Stimulated activated naive CD4-positive, alpha-beta T cell (primary cell): ENCODE measurements at regions not wholly inside any gene's neighbourhood (a gene's known extent, or its start where the extent isn't known, plus 50 kb on each side); places are given as distances from the start of the nearest gene placed in this dataset.
"Not testable (repeated sequence)": the region's sequence is repeated elsewhere in the genome, so short reads cannot be mapped to it uniquely, and the experiment has no call there.

Source experiments
- DNase-seq, 6 experiments: peaks; one replicate each; lab custom pipeline; 2025; lab: John Stamatoyannopoulos, UW

DNA sequence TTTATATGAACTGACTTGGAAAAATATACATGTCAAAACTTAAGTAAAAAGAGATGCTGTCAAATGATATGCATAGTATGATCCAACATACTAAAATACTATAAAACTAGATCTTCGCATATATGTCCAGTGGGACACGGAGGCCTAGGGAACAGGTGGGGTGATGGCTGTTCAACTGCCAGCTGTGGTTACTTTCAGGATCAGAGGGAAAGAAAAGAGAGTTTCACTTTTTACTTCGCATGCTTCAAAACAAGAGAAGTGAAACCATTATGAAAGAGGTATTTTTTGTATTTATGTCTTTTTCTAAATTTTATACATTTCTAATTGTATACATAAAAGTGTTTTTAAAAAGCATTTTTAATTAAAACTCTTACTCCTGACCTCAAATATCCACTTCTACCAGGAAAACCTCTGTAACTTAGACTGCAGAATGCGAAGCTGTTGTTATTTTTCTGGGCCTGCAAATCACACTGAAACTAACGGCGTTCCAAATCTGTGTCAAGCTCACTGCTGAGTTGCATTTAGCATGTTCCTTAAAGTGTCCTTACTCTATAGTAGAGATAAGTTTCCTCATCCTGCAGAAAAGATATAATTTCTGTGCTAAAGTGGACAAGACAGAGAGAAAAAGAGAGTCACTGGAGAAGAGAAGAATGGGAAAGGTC is 97.8 kb upstream of the SLC35G4 start:
- DNase-seq: no peak

DNA sequence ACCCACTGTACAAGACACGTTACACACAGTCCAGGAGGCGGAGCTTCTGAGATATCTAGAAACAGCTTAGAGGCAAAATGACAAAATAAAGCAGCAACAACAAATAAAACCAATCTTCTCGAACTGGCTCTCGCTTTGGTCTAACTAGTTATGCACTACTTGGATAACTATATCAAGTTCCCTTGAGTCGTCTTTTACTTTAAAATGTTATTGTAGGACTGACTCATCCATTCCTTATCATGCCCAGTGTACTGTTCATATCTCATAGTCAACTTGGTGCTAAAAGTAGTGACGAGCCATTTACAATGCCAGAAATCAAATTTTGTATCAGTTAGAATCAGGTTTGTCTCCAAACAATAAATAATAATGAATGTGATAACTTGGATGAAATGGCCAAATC is 102.5 kb upstream of the SLC35G4 start:
- DNase-seq: no peak

DNA sequence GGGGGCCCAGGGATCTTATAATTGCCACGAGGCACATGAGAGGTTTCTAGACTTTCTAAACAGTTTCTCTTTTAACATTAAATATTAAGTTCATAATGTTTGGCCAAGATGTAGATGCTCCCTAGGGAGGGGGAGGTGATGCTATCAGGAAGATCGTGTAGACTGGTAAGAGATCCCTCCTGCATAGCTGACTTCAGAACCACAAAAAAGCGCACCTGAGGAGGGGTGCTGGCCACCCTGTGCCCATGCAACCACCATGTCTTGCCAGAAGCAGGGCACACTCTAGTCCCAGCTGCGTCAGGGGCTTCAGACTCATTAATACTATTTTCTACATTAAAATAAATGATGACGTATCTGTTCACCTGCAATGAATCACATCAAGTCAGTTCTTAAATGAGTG is 103.4 kb upstream of the SLC35G4 start:
- DNase-seq: no peak

DNA sequence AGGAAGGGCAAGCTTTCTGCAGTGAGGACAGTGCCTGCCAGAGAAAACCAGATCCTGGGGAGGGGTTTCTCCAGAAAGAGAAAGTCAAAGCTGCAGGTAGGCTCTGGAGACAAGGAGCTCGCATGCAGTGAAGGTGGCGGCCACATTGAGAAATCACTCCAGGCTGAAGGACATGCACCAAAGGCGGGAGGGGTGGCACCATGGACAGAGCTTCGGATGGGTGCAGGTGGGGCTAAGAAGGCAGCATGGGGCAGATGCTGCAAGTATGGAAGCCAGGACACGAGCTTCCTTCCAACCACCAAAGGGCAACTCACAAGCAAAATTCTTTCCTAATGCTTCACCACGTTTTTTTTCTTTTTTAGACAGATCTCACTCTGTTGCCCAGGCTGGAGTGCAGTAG is 104.4 kb upstream of the SLC35G4 start:
- DNase-seq: no peak

DNA sequence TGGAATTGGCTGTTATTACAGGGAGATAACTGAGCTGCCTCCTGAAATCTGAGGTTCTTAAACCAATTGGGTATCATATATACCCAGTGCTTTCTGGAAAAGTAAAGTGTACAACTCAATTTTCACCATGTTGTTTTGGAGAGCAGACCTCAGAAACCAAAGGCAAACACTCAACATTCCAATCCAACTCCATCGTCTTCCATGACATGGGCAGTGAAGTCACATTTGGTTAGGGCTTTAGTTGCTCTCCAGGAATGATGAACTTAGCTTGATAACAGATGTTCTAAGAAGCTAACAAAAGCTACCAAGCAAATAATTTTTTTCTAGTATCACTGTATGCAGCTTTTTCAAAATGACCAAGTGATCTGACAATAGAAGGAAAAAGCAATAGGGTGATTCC is 107.0 kb upstream of the SLC35G4 start:
- DNase-seq: no peak

DNA sequence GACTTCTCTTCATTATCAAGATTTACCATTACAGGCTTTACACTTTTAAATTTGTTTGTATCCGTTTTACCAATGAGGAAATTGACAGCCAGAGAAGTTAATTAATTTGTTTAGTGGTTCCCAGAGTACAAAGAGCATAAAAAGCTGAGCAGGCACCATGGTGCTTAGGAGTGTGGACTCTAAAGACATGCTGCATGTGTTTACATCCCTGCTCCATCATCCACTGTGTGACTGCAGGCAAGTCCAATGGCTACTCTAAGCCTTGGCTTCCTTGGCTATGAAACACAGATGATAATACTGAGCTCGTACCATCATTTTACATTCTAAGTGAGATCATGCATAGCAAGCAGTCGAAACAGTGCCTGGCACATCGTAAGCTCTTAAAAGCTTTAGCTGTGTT is 108.0 kb upstream of the SLC35G4 start:
- no peak for DNase-seq

DNA sequence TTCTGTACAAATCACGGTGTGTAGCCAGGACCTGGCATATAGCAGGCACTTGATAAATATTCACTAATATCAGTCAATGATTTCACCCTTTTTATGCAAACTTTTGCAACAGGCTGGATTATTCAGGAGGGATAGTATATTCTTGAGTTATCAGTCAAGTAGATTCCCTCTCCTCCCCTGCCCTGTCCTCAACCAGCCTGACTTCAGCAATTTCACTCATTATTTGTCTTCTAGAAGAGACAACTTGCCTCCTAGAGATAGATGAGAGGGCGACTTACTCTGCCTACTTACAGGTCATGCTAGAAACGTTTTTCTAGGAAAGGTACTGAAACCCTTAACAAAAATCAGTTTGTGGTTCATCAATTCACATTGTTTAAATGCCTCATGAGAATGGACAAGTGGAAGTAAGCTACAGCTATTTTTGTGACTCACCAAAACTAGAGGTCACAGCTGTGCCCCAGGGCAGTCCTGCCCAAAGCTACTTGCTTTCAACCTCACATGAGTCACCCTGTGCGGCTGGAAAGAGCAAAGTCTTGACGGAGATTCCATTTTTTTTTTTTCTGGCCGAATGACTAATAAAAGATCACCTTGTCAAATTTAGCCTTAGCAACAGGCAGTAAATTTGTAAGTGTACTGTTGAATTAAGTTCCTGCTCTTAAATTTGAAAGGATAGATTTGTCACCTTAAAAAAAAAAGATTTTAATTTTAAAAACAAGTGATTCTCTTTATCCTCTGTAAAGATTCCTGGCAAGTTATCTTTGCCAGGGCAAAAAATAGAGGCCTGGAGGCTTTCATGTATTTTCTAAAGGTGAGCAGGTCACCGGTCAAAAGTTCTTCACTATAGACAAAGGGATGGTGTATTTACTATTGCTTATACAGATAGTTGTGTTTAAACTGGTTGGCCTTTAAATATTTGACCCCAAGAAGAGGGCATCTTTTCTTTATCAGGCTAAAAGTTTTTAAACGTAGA is 109.0 kb upstream of the SLC35G4 start:
- no peak for DNase-seq

DNA sequence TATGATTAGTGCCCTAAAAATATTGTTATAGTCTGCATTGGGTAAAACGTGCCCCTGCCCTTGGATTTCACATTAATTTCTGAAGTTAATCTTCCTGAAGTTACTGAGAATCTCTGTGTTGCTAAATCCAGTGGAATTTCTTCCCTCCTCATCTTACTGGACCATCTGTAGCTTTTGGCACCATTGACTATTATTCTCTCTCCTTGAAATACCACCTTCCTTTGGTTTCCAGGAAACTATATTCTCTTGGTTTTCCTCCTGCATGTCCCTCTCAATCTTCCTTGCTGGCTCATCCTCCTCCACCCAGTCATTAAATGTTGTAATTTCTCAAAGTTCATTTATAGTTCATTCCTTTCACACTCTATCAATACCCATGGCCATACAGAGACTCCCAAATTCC is 110.6 kb upstream of the SLC35G4 start:
- no peak for DNase-seq

DNA sequence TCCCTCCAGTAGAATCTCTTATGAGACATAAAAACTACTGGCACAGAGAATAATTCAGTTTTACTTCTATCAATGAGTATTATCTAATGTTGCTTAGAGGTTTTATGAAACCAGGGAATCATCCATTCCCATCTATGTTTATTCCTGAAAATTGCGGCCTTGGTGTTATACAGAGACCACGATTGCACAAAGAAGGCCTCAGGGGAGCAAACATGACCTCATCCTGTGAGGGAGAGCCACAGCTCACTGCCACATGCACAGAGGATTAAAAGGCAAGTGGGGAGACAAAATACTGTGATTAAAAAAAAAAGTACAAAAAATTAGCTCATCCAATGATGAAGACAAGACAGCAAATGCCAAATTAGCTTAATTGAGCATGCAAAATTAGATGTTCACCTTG is 111.8 kb upstream of the SLC35G4 start:
- no peak for DNase-seq

DNA sequence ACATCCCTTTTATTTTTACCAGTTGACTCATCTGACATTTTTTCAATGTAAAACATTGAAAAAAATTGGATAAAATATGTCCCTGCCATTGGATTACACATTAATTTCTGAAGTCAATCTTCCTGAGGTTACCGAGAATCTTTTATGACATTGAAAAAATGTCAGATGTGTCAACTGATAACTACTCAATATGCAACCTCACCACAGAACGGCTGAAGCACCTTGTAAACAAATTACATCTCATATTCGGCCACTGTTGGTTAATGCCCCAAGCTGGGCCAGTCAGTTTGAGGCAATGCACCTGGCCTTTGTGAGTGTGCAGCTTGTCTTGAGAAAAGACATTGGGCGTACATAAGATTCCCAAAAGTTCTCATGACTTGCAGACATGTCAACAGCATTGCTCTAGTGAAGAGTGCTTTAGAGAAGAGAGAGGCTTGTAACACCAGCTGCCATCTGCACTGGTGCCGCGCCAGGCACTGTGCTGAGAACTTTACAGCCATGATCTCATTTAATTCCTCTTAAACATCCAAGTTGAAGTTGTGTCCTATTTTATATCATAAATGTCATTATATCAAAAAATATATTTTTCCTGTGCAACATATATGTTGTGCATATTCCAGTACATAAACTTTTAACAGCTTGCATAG is 112.7 kb upstream of the SLC35G4 start:
- DNase-seq: no peak

DNA sequence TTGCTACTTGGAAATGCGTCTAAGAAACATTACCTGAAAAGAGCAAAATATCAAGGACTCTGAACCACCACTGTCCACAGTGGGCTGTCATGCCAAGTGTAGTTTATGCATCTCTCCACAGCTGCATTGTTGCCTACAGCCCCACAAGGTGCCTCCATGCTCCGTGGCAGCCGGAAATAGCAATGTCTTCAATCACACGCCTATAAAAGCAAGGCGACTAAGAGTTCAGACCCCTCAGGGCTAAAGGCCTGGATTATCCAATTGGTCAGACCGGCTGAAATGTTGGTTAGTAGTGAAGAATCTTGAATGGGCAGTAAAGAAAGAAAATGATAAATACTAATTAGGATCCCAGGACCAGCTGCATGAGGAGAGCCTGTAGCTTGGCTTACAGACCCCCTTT is 114.0 kb upstream of the SLC35G4 start:
- no peak for DNase-seq

DNA sequence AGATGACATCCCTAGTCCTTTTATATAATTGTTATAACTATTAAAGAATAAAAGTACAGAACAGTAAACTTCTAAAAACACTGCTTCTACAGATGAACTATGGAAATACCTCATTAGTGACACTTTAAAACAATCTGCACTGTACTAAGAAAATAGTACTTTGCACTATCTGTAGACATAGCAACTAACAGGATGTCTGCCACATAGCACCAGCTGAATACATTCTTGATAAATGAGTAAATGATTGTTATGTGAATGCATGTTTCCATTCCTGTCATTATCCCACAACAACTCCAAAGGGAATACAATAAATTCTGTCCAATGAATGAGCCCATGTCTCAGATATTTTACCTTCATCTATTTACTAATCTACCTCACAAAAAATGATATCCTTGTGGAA is 115.3 kb upstream of the SLC35G4 start:
- DNase-seq: no peak

DNA sequence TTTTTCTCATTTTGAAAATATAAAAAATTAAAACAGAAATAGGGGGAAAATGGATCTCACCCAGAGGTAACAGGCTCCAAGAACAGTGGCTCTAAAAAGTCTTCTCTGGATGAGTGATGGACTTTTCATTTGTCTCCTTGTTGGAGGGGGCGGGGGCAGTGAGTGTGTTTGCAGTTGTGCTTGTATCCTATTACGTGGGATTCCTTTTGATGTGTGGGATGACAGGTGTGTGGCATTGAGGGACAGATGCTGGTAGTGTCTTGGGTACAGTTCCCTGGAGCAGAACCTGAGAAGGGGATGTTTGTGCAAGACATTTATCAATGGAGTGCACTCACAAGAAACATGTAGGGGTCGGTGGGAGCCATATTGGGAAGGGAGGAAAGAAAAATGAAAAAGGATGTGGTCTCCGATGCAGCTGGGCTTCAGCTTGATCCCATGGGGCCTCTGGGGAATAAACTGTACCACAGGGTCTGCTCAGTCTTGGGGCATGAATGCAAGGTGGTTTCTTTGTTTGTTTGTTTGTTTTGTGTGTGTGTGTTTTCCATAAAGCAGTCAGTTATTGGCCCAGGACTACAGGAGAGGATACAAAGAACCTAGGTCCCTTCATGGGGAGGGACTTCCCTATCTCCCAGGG is 120.0 kb upstream of the SLC35G4 start:
- no peak for DNase-seq

DNA sequence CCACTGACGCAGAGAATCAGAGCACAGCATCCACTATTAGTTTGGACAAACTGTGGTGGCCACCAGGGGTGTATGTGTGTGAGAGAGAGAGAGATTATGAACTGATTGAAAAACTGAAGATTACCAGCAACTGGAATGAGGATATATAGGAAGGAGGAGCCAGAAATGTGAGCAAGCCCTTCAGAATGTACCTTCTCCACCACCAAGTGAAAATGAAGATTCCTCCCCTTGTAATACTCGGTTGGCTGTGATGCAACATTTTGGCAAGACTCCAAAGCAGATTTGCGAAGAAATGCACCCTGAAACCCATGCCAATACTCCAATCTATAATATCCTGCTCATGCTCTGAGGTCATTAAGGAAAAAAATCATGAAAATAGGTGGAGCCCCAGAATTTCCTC is 121.2 kb upstream of the SLC35G4 start:
- DNase-seq: no peak

DNA sequence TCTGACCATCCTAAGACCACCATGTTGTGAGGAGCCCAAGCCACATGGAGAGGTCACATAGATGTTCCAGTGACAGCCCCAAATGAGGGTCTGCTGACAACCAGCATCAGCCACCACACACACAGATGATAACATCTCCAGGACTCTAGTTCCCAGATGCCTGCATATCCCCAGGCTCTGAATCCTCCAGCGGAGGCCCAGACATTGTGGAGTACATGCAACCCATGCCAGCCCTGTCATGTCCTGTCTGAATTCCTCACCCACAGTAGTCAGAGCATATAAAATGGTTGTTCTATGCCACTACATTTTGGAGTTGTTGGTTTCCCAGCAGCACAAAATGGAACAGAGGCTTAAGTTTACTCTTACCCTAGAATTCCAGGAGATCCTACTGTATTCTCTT is 122.0 kb upstream of the SLC35G4 start:
- DNase-seq: no peak

DNA sequence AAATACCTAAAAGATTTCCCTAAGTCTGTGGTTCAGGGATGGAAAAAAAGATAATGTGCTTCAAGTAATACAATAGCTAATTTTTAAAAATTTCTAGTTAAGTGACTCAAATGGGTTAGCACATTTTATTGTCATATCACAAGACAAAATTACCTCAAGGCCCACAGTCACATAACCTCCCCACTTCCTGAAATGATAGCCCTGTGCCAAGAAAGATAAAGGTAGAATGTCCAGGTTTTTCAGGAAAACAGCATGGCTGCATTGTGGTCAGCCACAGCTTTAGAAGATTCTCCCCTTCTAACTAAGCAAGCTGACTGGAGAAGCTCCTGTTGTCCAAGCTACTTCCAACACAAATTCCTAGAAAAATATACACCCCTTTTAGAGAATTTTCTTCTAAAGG is 127.1 kb upstream of the SLC35G4 start:
- DNase-seq: no peak

DNA sequence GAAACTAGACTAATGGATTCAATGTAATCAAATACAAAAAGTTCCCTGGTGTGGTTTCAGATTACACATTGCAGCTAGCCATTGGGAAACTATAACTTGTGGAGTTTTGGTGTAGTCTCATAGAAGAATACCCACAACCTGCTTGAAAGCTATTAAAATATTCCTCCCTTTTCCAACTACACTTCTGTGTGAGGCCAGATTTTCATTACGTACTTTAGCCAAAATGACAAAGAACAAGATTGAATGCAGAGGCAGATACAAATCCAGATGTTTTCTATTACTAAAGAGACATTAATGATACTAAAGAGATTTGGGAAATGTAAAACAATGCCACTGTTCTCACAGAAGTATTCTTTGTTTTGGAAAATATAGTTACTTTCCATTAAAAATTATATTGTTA is 128.7 kb upstream of the SLC35G4 start:
- DNase-seq: no peak

DNA sequence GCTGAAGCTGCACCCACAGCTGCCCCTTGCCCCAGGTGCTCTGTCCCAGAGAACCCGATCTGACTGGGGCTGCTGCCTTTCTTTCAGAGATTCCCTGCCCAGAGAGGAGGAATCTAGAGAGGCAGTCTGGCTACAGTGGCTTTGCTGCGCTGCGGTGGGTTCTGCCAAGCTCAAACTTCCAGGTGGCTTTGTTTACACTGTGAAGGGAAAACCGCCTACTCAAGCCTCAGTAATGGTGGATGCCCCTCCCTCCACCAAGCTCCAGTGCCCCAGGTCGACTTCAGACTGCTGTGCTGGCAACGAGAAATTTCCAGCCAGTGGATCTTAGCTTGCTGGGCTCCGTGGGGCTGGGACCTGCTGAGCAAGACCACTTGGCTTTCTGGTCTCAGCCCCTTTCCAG is 130.4 kb upstream of the SLC35G4 start:
- not testable (repeated sequence) for DNase-seq

DNA sequence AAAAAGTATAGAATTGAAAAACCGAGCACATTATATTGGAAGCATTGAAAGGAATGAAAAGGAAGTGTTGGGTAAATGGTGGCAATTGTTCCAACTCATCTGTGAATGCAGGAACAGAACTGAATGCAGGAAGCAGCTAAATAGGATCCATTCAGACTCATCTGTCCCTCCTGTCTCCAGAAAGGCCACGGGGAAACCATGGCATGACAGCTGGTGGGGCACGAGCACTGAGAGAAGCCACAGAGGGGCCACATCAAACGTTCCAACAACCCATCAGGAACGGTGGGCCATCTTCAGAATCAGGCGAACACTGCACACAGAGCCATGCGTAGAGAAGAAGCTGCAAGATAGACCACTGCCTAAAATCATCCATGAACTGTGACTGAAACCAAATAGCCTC is 138.5 kb upstream of the SLC35G4 start:
- DNase-seq: no peak

DNA sequence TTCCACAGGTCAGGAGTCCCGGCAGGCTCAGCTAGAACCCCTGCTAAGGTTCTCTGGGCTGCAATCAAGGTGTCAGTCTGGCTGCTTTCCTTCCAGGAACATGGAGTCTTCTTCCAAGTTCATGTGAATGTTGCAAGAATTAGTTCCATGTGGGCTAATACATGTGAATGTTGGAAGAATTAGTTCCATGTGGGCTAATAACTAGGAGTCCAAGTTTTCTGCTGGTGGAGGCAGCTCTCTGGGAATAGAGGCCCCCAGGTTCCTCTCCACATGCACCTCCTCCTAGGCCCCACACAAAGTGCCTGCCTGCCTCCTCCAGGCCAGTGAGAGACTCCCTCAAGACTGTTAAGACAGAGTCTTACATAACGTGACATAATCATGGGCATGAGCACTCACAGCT is 140.8 kb upstream of the SLC35G4 start:
- no peak for DNase-seq

DNA sequence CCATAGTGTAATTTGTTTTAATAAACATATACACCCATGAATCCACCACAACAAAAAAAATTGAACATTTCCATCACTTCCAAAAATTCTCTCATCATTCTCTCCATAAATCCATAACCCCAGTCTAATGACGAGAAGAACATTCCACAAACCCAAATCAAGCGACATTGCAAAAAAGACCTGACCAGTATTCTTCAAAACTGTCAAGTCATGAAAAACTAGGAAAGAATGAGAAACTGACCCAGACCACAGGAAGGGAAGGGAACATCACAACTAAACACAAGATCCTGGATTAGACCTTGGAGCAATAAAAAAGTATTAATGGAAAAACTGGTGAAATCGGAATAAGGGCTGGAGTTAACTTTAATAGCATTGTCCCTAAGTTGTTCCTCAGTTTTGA is 141.3 kb upstream of the SLC35G4 start:
- DNase-seq: no peak

DNA sequence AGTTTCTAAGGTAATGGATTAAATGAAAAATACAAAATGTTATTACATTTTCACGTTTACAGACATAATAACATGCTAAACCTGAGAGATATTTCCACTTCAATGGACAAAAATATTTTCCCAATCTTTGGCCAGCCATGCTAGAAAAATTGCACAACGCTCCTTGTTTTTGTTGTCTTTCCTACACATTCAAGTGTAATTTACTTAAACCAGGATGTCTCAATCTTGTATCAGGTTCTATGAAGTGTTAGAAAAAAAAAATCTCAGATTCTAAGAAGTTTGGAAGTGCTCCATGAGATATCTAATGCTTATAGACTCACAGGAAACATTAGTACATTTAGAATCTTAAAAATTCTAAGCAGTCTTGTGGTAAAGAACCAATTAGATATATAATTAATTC is 141.8 kb upstream of the SLC35G4 start:
- no peak for DNase-seq

DNA sequence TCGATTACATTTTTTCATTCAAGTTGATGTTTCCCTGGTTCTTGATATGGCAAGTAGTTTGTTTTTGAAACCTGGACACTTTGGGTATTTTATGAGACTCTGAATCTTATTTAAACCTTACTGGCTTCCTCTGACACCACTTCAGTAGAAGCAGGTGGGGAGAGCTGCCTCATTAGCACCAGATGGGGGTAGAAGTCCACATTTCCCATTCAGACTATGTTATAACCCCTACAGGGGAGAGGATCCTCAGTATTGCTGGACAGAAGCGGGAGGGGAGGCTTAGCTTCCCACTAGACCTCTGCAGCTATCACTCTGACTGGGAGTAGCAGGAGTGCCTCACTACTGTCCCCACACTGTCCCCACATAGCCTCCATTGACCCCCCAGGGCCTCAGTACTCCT is 145.3 kb upstream of the SLC35G4 start:
- DNase-seq: no peak
